ENCODE measurements at regions not wholly inside any gene's neighbourhood (a gene's known extent, or its start where the extent isn't known, plus 50 kb on each side); places are given as distances from the start of the nearest gene placed in this dataset.

DNA sequence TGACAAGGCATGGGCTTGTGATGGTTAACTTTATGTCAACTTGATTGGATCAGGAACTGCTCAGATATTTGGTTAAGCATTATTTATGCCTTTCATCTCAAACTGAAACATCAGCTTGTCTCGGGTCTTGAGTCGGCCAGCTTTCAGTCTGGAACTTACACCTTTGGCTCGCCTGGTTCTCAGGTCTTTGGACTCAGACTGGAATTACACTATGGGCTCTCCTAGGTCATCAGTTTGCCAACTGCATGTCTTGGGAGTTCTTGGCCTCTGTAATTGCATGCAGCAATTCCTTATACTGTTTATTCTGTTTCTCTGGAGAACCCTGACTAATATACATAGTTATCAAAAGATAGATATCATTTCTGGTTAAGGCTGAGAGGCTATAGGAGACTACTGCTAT lies 653.7 kb downstream of the ADGRL2 start:
- no peak overlapping the region for H3K4me3 ChIP-seq (ENCODE audit: low read length in 3 of 3)
- no peaks in the 10 kb centered on the region for H3K27me3 ChIP-seq (ENCODE audit: control insufficient read depth, insufficient read depth, low read length)
- intact Hi-C loops (cut with DNase I) = no loop called here
- TF ChIP-seq, protein P1, sequence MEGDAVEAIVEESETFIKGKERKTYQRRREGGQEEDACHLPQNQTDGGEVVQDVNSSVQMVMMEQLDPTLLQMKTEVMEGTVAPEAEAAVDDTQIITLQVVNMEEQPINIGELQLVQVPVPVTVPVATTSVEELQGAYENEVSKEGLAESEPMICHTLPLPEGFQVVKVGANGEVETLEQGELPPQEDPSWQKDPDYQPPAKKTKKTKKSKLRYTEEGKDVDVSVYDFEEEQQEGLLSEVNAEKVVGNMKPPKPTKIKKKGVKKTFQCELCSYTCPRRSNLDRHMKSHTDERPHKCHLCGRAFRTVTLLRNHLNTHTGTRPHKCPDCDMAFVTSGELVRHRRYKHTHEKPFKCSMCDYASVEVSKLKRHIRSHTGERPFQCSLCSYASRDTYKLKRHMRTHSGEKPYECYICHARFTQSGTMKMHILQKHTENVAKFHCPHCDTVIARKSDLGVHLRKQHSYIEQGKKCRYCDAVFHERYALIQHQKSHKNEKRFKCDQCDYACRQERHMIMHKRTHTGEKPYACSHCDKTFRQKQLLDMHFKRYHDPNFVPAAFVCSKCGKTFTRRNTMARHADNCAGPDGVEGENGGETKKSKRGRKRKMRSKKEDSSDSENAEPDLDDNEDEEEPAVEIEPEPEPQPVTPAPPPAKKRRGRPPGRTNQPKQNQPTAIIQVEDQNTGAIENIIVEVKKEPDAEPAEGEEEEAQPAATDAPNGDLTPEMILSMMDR (IDR thresholded peaks at IDR 0.05; ENCODE audit: borderline replicate concordance, extremely low read depth, insufficient read depth) = no peak
- no peaks in the 10 kb centered on the region for H3K4me1 ChIP-seq (ENCODE audit: control insufficient read depth in 2 of 3, insufficient read depth in 2 of 3, low read depth in 1 of 3, low read length in 3 of 3)
- no peak overlapping the region for H3K9ac ChIP-seq (ENCODE audit: low read length in 3 of 3)
- no peaks in the 10 kb centered on the region for H3K36me3 ChIP-seq (ENCODE audit: control insufficient read depth in 2 of 3, insufficient read depth in 3 of 3, low read length in 3 of 3)
- FAIRE-seq (no peak), DNase-seq (no peak)
- no peak overlapping the region for H3K27ac ChIP-seq (ENCODE audit: low read depth in 2 of 2, low read length in 2 of 2)
- H3K9me3 ChIP-seq (ENCODE audit: control insufficient read depth in 2 of 3, insufficient read depth in 1 of 3, low read length in 3 of 3) = peaks cover 0 to 6% (median 0%) of the 10 kb centered on the region in 3 donors

DNA sequence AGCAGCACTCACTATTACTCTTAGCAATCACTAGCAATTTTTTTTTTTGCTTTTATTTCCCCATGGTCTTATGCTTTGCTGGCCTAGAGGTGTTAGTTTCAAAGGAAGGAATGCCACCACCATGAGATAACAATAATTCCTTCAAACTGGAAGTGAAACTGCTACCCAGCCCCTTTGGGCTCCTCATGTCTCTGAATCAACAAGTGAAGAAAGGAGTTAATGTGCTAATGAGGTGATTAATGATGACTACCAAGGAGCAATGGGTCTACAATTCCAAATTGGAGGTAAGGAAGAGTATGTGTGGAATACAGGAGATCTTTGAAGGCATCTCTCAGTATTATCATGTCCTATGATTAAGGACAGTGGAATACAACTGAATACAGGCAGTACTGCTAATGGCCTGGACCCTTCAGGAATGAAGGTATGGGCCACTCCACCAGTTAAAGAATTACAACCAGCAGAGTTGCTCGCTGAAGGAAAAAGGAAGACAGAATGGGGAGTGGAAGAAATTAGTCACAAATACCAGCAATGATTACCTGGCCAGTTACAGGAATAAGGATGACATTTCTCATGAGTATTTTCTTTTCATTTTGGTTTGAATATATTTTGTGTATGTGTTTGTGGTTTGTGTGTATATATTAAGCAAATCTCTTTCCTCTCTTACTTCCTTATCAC lies 652.9 kb downstream of the ADGRL2 start:
- H3K4me1 ChIP-seq (ENCODE audit: control insufficient read depth in 2 of 3, insufficient read depth in 2 of 3, low read depth in 1 of 3, low read length in 3 of 3) = no peaks in the 10 kb centered on the region
- no peak overlapping the region for H3K9ac ChIP-seq (ENCODE audit: low read length in 3 of 3)
- no peak for DNase-seq
- FAIRE-seq = no peak
- intact Hi-C loops (cut with DNase I) = no loop called here
- TF ChIP-seq, protein P1 (IDR thresholded peaks at IDR 0.05; ENCODE audit: borderline replicate concordance, extremely low read depth, insufficient read depth) = no peak
- no peak overlapping the region for H3K27ac ChIP-seq (ENCODE audit: low read depth in 2 of 2, low read length in 2 of 2)
- H3K27me3 ChIP-seq (ENCODE audit: control insufficient read depth, insufficient read depth, low read length) = no peaks in the 10 kb centered on the region
- H3K36me3 ChIP-seq (ENCODE audit: control insufficient read depth in 2 of 3, insufficient read depth in 3 of 3, low read length in 3 of 3) = no peaks in the 10 kb centered on the region
- H3K4me3 ChIP-seq (ENCODE audit: low read length in 3 of 3) = no peak overlapping the region
- H3K9me3 ChIP-seq (ENCODE audit: control insufficient read depth in 2 of 3, insufficient read depth in 1 of 3, low read length in 3 of 3) = peaks cover 0 to 6% (median 0%) of the 10 kb centered on the region in 3 donors

DNA sequence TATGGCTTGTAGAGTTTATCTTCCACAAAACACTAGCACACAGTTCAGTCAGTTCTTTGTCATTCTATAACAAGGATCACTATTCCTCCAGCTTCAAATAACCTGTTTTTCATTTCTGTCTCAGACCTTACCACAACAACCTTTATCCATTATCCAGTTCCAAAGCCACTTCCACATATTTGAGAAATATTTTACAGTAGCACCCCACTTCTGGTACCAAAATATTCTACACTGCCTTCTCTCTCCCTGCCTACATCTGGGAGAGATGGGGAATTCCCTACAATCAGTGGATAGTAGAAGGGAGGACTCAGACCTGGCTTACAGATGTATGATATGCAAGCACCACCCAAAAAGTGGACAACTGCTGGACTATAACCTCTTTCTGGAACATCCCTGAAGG lies 651.4 kb downstream of the ADGRL2 start:
- FAIRE-seq = no peak
- H3K36me3 ChIP-seq (ENCODE audit: control insufficient read depth in 2 of 3, insufficient read depth in 3 of 3, low read length in 3 of 3) = no peaks in the 10 kb centered on the region

More for the DNA sequence above, 651.4 kb downstream of the ADGRL2 start:
- Histone ChIP-seq H3K9ac (ENCODE audit: low read length in 3 of 3) (no peak overlapping the region), H3K27ac (ENCODE audit: low read depth in 2 of 2, low read length in 2 of 2) (no peak overlapping the region), H3K27me3 (ENCODE audit: control insufficient read depth, insufficient read depth, low read length) (no peaks in the 10 kb centered on the region), H3K4me3 (ENCODE audit: low read length in 3 of 3) (no peak overlapping the region), H3K9me3 (ENCODE audit: control insufficient read depth in 2 of 3, insufficient read depth in 1 of 3, low read length in 3 of 3) (peaks cover 0 to 6% (median 0%) of the 10 kb centered on the region in 3 donors), H3K4me1 (ENCODE audit: control insufficient read depth in 2 of 3, insufficient read depth in 2 of 3, low read depth in 1 of 3, low read length in 3 of 3) (no peaks in the 10 kb centered on the region)
- DNase-seq = no peak
- intact Hi-C loops (cut with DNase I) = no loop called here
- TF ChIP-seq, protein P1 (IDR thresholded peaks at IDR 0.05; ENCODE audit: borderline replicate concordance, extremely low read depth, insufficient read depth) = no peak
